Thymus (tissue), 11 donors: ENCODE measurements at regions not wholly inside any gene's neighbourhood (a gene's known extent, or its start where the extent isn't known, plus 50 kb on each side); places are given as distances from the start of the nearest gene placed in this dataset.

Experiments
- DNase-seq, 9 donors: peaks; one replicate each; pipeline ENCODE4 v3.0.0-alpha.2; 2013; ENCODE audit warnings: low spot score in 9 of 9, low read depth in 6 of 9, missing footprints in 1 of 9
- H3K27ac ChIP-seq, 2 donors: one replicate each; pipeline ENCODE4 v1.5.1; 2013; ENCODE audit warnings: control low read depth in 1 of 2, low read depth in 1 of 2, low read length in 1 of 2, mild to moderate bottlenecking in 1 of 2, moderate library complexity in 1 of 2
- H3K27me3 ChIP-seq, 2 donors: one replicate each; pipeline ENCODE4 v1.5.1; 2013; ENCODE audit warnings: low read length in 1 of 2; ENCODE audit not compliant: control insufficient read depth in 2 of 2, insufficient read depth in 1 of 2
- H3K36me3 ChIP-seq, 2 donors: one replicate each; pipeline ENCODE4 v1.5.1; 2013; ENCODE audit warnings: low read length in 1 of 2, mild to moderate bottlenecking in 1 of 2, moderate library complexity in 1 of 2; ENCODE audit not compliant: control insufficient read depth in 2 of 2, insufficient read depth in 2 of 2
- H3K4me1 ChIP-seq, 2 donors: one replicate each; pipeline ENCODE4 v1.5.1; 2013; ENCODE audit warnings: low read length in 2 of 2; ENCODE audit not compliant: control insufficient read depth in 2 of 2, insufficient read depth in 2 of 2
- H3K4me3 ChIP-seq, 2 donors: one replicate each; pipeline ENCODE4 v1.5.1; 2013; ENCODE audit warnings: low read length in 2 of 2, control low read depth in 1 of 2, mild to moderate bottlenecking in 1 of 2
- H3K9me3 ChIP-seq, 2 donors: one replicate each; pipeline ENCODE4 v1.5.1; 2013; ENCODE audit warnings: low read length in 1 of 2, mild to moderate bottlenecking in 1 of 2; ENCODE audit not compliant: control insufficient read depth in 2 of 2, insufficient read depth in 1 of 2
- WGBS: extraction: QIAGEN DNeasy Blood & Tissue Kit; methylation state at CpG from one replicate; pipeline ENCODE4 v1.1.7; 2013; 5-methylcytosine and 5-hydroxymethylcytosine counted together
- donor health status: healthy.

DNA sequence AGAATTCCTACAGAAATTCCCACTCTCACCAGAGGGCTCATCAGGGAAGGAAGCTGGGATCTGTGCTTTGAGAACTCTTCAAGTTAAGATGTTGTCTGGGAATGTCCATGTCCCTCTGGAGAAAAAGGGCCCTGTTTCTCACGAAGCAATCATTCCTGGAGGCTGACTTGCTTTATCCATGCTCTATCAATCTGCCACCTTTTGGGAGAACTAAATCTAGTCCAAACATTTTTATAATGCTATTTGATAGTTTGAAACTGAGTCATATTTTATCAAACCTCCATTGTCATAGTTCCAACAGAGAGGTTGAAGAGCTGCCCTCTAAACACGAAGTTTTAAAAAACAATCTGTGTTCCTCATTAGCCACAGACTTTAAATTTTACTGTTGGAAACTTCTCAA, 219.2 kb downstream of the MTX2 start:
- DNase-seq: no peak
- no peaks in the 10 kb centered on the region for H3K36me3 ChIP-seq
- H3K4me1 ChIP-seq: peaks cover 37 to 41% of the 10 kb centered on the region in 2 donors
- H3K4me3 ChIP-seq: no peak overlapping the region
- 92% methylated on average over 2 of the region's 2 CpGs for WGBS
- no peaks in the 10 kb centered on the region for H3K9me3 ChIP-seq
- no peak overlapping the region for H3K27ac ChIP-seq
- H3K27me3 ChIP-seq: peaks cover 0 to 9% of the 10 kb centered on the region in 2 donors

DNA sequence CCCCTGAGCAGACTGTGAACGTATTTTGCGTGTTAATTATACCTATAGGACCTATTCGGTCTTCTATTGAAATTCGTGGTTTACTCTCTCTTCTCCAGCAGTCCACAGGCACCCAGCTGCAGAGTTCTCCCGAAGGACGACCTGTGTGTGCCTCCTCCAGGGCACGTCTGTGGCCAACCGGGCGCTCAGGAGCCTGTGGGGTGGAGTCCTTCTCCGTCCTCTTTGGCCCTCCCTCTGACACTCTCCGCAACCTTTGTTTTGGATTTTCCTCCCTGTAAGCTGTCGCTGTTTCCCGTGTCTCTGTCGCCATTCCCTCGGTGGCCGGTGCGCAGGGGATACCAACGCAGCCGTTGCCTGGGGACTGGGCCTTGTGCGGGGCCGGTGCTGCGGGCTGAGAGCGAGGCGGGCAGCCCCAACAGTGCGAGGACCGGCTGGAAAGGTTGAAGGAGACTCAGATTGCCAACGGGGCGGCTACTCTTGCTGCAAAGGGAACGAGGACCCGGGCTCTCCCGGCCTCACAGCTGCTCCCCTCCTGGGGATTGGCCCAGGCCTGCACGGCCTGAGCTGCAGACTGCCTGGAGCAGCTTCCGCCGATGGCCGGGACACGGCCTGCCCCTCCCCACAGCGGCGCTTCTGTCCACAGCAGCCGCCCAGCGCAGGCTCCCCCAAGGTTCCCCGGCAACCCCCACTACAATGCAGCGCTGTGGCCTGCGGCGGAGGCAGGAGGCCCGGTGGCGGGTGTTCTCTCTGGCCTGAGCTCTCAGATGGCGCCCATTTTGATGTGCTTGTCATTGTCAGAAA, 221.0 kb downstream of the MTX2 start:
- Histone ChIP-seq H3K4me3 (no peak overlapping the region), H3K27me3 (peaks cover 0 to 9% of the 10 kb centered on the region in 2 donors), H3K4me1 (peaks cover 37 to 45% of the 10 kb centered on the region in 2 donors), H3K9me3 (no peaks in the 10 kb centered on the region), H3K27ac (peak overlapping the region; percentile 67 to 90), H3K36me3 (no peaks in the 10 kb centered on the region)
- WGBS: 89% methylated on average over 47 of the region's 47 CpGs
- peak in 1 of 9 donors; percentile 30 for DNase-seq

DNA sequence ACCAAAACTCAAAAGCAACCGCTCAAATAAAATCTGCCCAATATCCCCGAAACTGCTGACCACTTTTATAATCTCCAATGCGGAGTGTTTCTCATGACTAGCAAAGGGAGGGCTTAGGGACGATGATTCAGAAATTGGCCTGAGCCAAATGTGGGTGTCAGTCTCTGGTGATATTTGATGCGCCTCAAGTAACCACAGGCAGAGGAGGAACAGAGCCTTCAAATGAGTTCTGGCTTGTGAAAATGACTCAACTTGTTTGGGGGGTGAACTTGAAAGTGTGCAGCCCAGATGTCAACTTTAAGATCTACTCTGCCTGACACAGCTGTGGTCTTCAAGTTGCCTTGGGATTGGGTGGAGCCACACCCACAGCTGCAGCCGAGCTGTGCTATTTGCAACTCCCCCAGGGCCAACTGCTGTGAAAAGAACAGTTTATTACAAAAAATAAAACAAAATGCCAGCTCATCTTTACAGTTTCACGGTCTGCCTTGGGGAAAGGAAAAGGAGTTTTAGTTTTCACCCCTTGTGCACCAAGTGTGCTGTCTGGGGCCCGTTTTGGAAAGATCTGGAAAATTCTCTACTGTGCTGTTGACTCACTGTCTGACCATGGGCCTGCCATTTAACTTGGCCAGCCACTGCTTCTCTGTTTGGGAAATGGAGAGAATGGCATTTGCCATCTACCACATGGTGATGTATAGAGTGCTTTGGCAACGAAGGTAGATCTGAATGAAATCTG, 222.1 kb downstream of the MTX2 start:
- peak; percentile 69 to 95 (median 85) for DNase-seq
- 29% methylated on average over 9 of the region's 9 CpGs for WGBS
- no peak overlapping the region for H3K4me3 ChIP-seq
- no peaks in the 10 kb centered on the region for H3K36me3 ChIP-seq
- peaks cover 0 to 9% of the 10 kb centered on the region in 2 donors for H3K27me3 ChIP-seq
- H3K9me3 ChIP-seq: no peaks in the 10 kb centered on the region
- peaks cover 37 to 40% of the 10 kb centered on the region in 2 donors for H3K4me1 ChIP-seq
- peak overlapping the region; percentile 67 to 90 for H3K27ac ChIP-seq

DNA sequence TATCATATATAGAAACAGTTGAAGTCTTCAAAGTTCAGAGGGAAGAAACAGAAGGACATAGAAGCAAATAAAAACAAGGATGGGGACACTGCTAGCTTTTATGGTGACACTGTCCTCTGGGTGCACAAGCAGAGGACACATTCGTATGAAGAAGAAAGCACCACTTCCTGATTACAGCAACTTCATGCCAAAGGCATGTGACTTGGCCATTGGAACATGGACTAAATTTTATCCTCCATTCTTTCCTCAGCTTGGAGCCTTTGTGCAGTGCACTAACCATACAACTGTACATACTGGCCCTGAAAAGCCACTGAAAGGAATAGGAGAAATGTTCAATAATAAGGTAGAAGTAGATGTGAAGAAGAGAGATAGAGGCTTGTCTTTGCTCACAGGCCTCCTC, 223.3 kb downstream of the MTX2 start:
- Histone ChIP-seq H3K36me3 (no peaks in the 10 kb centered on the region), H3K27me3 (peaks cover 0 to 9% of the 10 kb centered on the region in 2 donors), H3K4me3 (no peak overlapping the region), H3K27ac (no peak overlapping the region), H3K9me3 (no peaks in the 10 kb centered on the region), H3K4me1 (peaks cover 37 to 40% of the 10 kb centered on the region in 2 donors)
- WGBS: 40% methylated on average over 1 of the region's 1 CpG
- DNase-seq: peak in 1 of 9 donors; percentile 35

DNA sequence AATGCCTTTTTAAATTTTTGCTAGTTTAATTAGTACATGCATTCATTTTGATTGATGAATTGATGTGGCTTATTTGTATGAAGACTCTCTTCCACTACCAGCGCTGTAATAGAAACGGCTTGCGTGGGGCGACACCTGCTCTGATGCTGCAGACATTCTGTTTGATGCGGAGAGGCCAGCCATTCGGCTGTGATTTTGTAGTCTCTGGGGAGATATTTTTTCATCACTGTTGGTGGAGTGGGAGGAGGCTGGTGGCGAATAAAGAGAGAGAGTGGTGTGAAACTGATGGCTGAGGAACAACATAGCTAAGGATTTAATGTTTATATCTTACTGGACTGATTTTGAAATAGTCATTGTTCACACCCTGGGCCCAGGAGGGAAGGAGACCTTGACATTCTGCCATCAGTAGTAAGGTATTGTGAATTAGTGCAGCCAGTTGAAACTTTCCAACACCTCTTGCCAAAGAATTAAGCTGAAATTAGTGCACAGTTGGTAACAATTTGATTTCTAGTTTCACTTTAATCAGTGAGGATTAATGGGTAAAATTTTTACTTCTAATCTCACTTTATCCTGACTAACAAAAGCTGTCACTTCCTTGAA, 224.1 kb downstream of the MTX2 start:
- peak overlapping the region in 1 of 2 donors; percentile 32 for H3K27ac ChIP-seq
- no peaks in the 10 kb centered on the region for H3K9me3 ChIP-seq
- WGBS: 15% methylated on average over 7 of the region's 7 CpGs
- H3K4me1 ChIP-seq: peaks cover 37 to 40% of the 10 kb centered on the region in 2 donors
- peaks cover 0 to 9% of the 10 kb centered on the region in 2 donors for H3K27me3 ChIP-seq
- H3K36me3 ChIP-seq: no peaks in the 10 kb centered on the region
- DNase-seq: peak in 3 of 9 donors; percentile 50 to 74 (median 50)
- H3K4me3 ChIP-seq: no peak overlapping the region

DNA sequence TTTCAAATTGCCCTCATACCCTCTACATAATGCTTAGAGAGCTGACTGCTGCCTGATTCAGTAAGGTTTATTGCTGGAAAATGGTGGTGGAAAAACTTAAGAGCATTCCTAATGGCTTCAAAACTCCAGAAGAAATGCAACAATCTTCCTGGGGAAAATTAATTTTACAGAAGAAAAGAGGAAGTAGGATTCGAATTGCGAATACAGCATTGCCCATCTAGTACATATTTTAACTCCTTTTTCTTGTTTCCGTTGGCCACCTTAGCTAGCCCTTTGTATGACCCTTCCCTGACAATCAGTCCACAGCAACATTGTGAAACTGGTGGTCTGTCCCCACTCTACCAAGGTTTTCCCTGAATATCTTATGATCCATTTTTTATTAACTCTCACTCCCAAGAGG, 224.7 kb downstream of the MTX2 start:
- H3K27me3 ChIP-seq: peaks cover 0 to 9% of the 10 kb centered on the region in 2 donors
- no peak overlapping the region for H3K4me3 ChIP-seq
- WGBS: 62% methylated on average over 3 of the region's 3 CpGs
- no peaks in the 10 kb centered on the region for H3K36me3 ChIP-seq
- H3K27ac ChIP-seq: peak overlapping the region in 1 of 2 donors; percentile 10
- peaks cover 37 to 40% of the 10 kb centered on the region in 2 donors for H3K4me1 ChIP-seq
- no peaks in the 10 kb centered on the region for H3K9me3 ChIP-seq
- DNase-seq: no peak

DNA sequence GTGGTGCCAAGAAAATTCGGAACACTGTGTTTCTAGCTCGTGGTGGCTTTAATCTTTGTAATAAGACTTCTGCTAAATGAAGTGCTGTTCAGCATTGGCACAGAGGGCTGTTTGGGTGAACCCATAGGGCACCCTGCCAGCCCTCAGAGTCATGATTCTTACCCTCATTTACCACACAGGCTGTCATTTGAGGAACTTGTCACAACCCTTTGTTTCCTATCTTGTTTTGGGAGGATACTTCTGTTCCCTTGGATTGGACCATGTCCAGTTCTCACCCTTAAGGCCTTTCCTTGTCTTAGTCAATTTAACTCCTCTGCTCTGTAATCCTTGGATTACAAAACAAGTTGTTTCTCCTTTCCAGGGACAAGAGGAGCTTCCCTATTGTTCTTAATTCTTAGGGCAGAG, 225.7 kb downstream of the MTX2 start:
- Histone ChIP-seq H3K9me3 (no peaks in the 10 kb centered on the region), H3K4me1 (peaks cover 34 to 37% of the 10 kb centered on the region in 2 donors), H3K27me3 (peaks cover 0 to 6% of the 10 kb centered on the region in 2 donors), H3K36me3 (no peaks in the 10 kb centered on the region), H3K4me3 (no peak overlapping the region), H3K27ac (no peak overlapping the region)
- whole genome bisulfite sequencing: 8% methylated on average over 2 of the region's 2 CpGs
- no peak for DNase-seq

DNA sequence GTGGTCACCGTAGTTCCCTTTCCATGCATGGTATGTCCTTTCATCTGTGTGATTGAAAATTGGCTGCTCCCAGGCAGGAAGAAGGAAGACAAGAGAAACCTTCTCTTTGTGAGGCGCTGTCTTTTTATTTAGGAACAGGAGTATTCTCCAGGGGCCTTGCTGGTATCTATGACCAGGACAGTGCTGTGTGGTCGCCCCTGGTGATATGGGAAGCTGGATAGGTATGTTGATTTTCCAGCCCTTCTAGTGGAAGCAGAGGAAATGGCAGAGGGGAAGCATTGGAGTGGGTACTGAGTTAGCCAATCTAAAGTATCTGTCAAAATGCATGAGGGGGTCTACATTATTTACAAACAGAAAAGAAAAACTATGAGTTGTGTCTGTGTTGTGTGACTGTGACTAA, 226.6 kb downstream of the MTX2 start:
- Histone ChIP-seq H3K27me3 (no peaks in the 10 kb centered on the region), H3K9me3 (no peaks in the 10 kb centered on the region), H3K36me3 (no peaks in the 10 kb centered on the region), H3K4me1 (peaks cover 29% of the 10 kb centered on the region in 2 donors), H3K27ac (no peak overlapping the region), H3K4me3 (no peak overlapping the region)
- no peak for DNase-seq
- 95% methylated on average over 3 of the region's 3 CpGs for WGBS

DNA sequence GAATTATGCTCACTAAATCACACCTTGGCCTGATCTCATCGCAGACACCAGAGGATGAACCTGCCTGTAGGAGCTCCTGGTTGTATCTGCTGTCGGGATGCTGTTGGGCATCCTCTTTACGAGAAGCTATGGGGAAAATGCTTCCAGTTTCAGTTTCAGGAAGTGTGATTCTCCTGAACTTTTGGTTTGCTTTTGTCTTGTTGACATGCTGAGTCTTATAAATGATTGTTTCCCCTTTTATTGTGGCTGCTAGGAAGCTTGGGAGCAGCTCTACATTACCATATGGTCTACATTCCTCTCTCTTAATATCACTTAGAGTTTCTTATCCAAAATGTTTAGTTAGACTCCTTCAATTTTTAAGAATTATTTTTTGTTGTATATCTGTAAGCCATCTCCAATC, 227.5 kb downstream of the MTX2 start:
- Histone ChIP-seq H3K36me3 (no peaks in the 10 kb centered on the region), H3K27ac (no peak overlapping the region), H3K9me3 (no peaks in the 10 kb centered on the region), H3K4me3 (no peak overlapping the region), H3K27me3 (no peaks in the 10 kb centered on the region), H3K4me1 (peaks cover 24 to 28% of the 10 kb centered on the region in 2 donors)
- WGBS: 83% methylated on average over 3 of the region's 3 CpGs
- no peak for DNase-seq
